HepG2 (cell line): ENCODE measurements at regions not wholly inside any gene's neighbourhood (a gene's known extent, or its start where the extent isn't known, plus 50 kb on each side); places are given as distances from the start of the nearest gene placed in this dataset.
"Not testable (repeated sequence)": the region's sequence is repeated elsewhere in the genome, so short reads cannot be mapped to it uniquely, and the experiment has no call there.

ENCODE experiments used
- ATAC-seq: fragments of 200-7000 bp; cut with Tn5 transposase; 3 replicates; pipeline ENCODE4 v1.9.1; 2020; ENCODE audit warnings: mild to moderate bottlenecking, moderate library complexity
- BruUV-seq: library from RNA; stranded (reverse); fragments of 400-500 nt; replicated peaks from 2 replicates; lab custom pipeline; 2021; lab: Mats Ljungman, UMichigan
- CTCF ChIA-PET: fragments of 300-600 bp; formaldehyde crosslinking; extraction: SDS; loops from one replicate; lab custom pipeline; 2021; ENCODE audit warnings: low total read pairs, inconsistent platforms, low intra/inter-chr PET ratio; lab: Yijun Ruan, JAX
- POLR2A ChIA-PET: fragments of 350-600 bp; sonication (Branson Sonifier 250); formaldehyde crosslinking; loops from one replicate; lab custom pipeline; 2020; ENCODE audit warnings: antibody characterized with exemption, inconsistent platforms; lab: Yijun Ruan, JAX
- DNase-seq: peaks from one replicate; pipeline ENCODE4 v3.0.0-alpha.2; 2015; ENCODE audit warnings: low spot score
- FAIRE-seq: peaks from 3 replicates; lab custom pipeline; 2011; peaks lifted over from hg19 to GRCh38; lab: Jason Lieb, UNC
- H2AFZ ChIP-seq: one replicate; pipeline ENCODE4 v1.6.1; 2011; ENCODE audit warnings: low read length, inconsistent platforms
- H3K27ac ChIP-seq: fragments of 300-600 bp; 3 replicates; pipeline ENCODE4 v1.8.0; 2011; ENCODE audit warnings: mixed run types, mild to moderate bottlenecking, mixed read lengths, low read length, inconsistent platforms; ENCODE audit not compliant: insufficient read depth; ENCODE audit errors: extremely low read length
- H3K27me3 ChIP-seq, 2 experiments: fragments of 200-600 bp in 1 of 2; 2 replicates in 1 of 2; 3 replicates in 1 of 2; pipeline versions ENCODE4 v1.6.0 to v1.8.0; 2011; ENCODE audit warnings: low read length in 2 of 2, mild to moderate bottlenecking in 2 of 2, moderate library complexity in 2 of 2, inconsistent platforms in 1 of 2; ENCODE audit not compliant: insufficient read depth in 2 of 2, control insufficient read depth in 1 of 2
- H3K36me3 ChIP-seq, 2 experiments: fragments of 200-600 bp in 1 of 2; replicated peaks in 1 of 2; 2 replicates in 1 of 2; 3 replicates in 1 of 2; pipeline versions ENCODE4 v1.5.1 to v1.8.0; 2011; ENCODE audit warnings: low read length in 2 of 2, inconsistent platforms in 1 of 2; ENCODE audit not compliant: insufficient read depth in 2 of 2, control insufficient read depth in 1 of 2
- H3K4me1 ChIP-seq: 2 replicates; pipeline ENCODE4 v1.5.1; 2012; ENCODE audit warnings: low read length, inconsistent platforms; ENCODE audit not compliant: insufficient read depth
- H3K4me2 ChIP-seq: 2 replicates; pipeline ENCODE4 v1.6.0; 2011; ENCODE audit warnings: low read depth, low read length, inconsistent platforms
- H3K4me3 ChIP-seq, 3 experiments: fragments of 200-600 bp in 1 of 3; sonication (generic), shearing (Covaris generic) in 1 of 3; replicated peaks in 1 of 3; 2 replicates each; pipeline ENCODE4 v1.5.1; 2011 to 2016; ENCODE audit warnings: low read length in 3 of 3, inconsistent platforms in 2 of 3, low read depth in 2 of 3, mild to moderate bottlenecking in 2 of 3, control low read depth in 1 of 3, mixed read lengths in 1 of 3; ENCODE audit not compliant: insufficient read depth in 1 of 3
- H3K79me2 ChIP-seq: one replicate; pipeline ENCODE4 v1.6.1; 2011; ENCODE audit warnings: low read length, inconsistent platforms; ENCODE audit not compliant: insufficient read depth
- H3K9ac ChIP-seq: 2 replicates; pipeline ENCODE4 v1.6.0; 2011; ENCODE audit warnings: mild to moderate bottlenecking, low read depth, low read length, inconsistent platforms; ENCODE audit not compliant: insufficient read depth
- H3K9me3 ChIP-seq: 2 replicates; pipeline ENCODE4 v1.5.1; 2012; ENCODE audit warnings: mild to moderate bottlenecking, low read length
- H4K20me1 ChIP-seq: 2 replicates; pipeline ENCODE4 v1.6.0; 2011; ENCODE audit warnings: inconsistent platforms, mild to moderate bottlenecking, low read length, moderate library complexity; ENCODE audit not compliant: insufficient read depth
- WGBS: methylation state at CpG from one replicate; pipeline ENCODE4 v1.1.6; 2017; ENCODE audit warnings: low lambda C conversion rate; 5-methylcytosine and 5-hydroxymethylcytosine counted together
- in situ Hi-C: cut with HindIII; loops from 2 replicates; pipeline ENCODE4 v1.10.0; 2017; ENCODE audit warnings: low pct_unique_long_range_greater_than_20kb; ENCODE audit not compliant: extremely low pct_ligation_motif_present
- intact Hi-C: fragments of 100-400 bp; cut with micrococcal nuclease; formaldehyde crosslinking; loops from one replicate; pipeline ENCODE4 v1.10.0; 2022; ENCODE audit not compliant: unreplicated experiment
- small RNA-seq, 3 experiments: library from RNA; depleted of rRNA; stranded (forward); fragments of <200 nt; gene quantifications; one replicate each; pipeline ENCODE3, GENCODE V24; 2012; ENCODE audit warnings: low read depth in 2 of 3, low replicate concordance in 1 of 3; ENCODE audit not compliant: insufficient read length in 3 of 3, insufficient read depth in 2 of 3

DNA sequence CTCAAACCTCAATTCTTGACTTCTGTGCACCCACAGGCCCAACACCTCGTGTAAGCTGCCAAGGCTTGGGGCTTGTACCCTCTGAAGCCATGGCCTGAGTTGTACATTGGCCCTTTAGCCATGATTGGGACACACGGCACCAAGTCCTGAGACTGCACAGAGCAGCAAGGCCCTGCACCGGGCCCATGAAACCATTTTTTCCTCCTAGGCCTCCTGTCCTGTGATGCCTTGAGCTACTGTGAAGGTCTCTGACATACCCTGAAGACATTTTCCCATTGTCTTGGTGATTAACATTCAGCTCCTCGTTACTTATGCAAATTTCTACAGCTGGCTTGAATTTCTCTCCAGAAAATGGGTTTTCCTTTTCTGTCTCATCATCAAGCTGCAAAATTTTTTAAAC lies 52.3 kb upstream of the FRG1 start:
- CTCF ChIA-PET, intact Hi-C loops, H3K4me1 ChIP-seq, H3K79me2 ChIP-seq, H3K9ac ChIP-seq, H3K36me3 ChIP-seq, FAIRE-seq, H3K27me3 ChIP-seq, ATAC-seq, H3K4me3 ChIP-seq, H4K20me1 ChIP-seq, H2AFZ ChIP-seq, H3K27ac ChIP-seq, POLR2A ChIA-PET, in situ Hi-C loops, DNase-seq, BruUV-seq, H3K4me2 ChIP-seq: not testable (repeated sequence)
- H3K9me3 ChIP-seq = peaks cover 14% of the 10 kb centered on the region
- WGBS = 10% methylated on average over 4 of the region's 4 CpGs

Small RNAs in the stretch of these regions (small RNA-seq; reads per million reads assigned to genes)
- gene RNU1-51P = 0 reads per million in 3 experiments
- 0 reads per million in 3 experiments for gene RNU7-192P
